Calu3 (cell line): ENCODE measurements at regions not wholly inside any gene's neighbourhood (a gene's known extent, or its start where the extent isn't known, plus 50 kb on each side); places are given as distances from the start of the nearest gene placed in this dataset.

Experiments
- BruUV-seq: library from RNA; stranded (reverse); fragments of 400-500 nt; replicated peaks from 2 replicates; lab custom pipeline; 2021; lab: Mats Ljungman, UMichigan
- CTCF ChIA-PET: fragments of 300-600 bp; sonication (Branson Sonifier 250); formaldehyde crosslinking; loops from one replicate; lab custom pipeline; 2022; ENCODE audit warnings: antibody characterized with exemption; lab: Charles Lee
- DNase-seq: peaks from one replicate; pipeline ENCODE4 v3.0.0; 2022
- H3K27ac Mint-ChIP-seq: one replicate; pipeline ENCODE4 v1.8.0; 2022; ENCODE audit warnings: mixed read lengths; ENCODE audit not compliant: unreplicated experiment
- H3K27me3 Mint-ChIP-seq: one replicate; pipeline ENCODE4 v1.8.0; 2022; ENCODE audit warnings: mixed read lengths; ENCODE audit not compliant: unreplicated experiment
- H3K36me3 Mint-ChIP-seq: one replicate; pipeline ENCODE4 v1.8.0; 2022; ENCODE audit warnings: mild to moderate bottlenecking, moderate library complexity, mixed read lengths; ENCODE audit not compliant: insufficient read depth, unreplicated experiment
- H3K4me1 Mint-ChIP-seq: one replicate; pipeline ENCODE4 v1.8.0; 2022; ENCODE audit warnings: mild to moderate bottlenecking, low read depth, mixed read lengths; ENCODE audit not compliant: unreplicated experiment
- H3K4me3 Mint-ChIP-seq: one replicate; pipeline ENCODE4 v1.8.0; 2022; ENCODE audit warnings: mild to moderate bottlenecking, low read depth, moderate library complexity, mixed read lengths; ENCODE audit not compliant: unreplicated experiment
- H3K9me3 Mint-ChIP-seq: one replicate; pipeline ENCODE4 v1.8.0; 2022; ENCODE audit warnings: low read depth, mixed read lengths; ENCODE audit not compliant: unreplicated experiment
- intact Hi-C: fragments of 100-400 bp; cut with micrococcal nuclease; formaldehyde crosslinking; loops from one replicate; pipeline ENCODE4 v1.10.0; 2022; ENCODE audit not compliant: unreplicated experiment
- TF ChIP-seq, protein P1 (sequence below): fragments of 200-600 bp; IDR thresholded peaks from one replicate; pipeline ENCODE4 v1.8.0; 2022; ENCODE audit warnings: antibody characterized with exemption; ENCODE audit not compliant: unreplicated experiment

DNA sequence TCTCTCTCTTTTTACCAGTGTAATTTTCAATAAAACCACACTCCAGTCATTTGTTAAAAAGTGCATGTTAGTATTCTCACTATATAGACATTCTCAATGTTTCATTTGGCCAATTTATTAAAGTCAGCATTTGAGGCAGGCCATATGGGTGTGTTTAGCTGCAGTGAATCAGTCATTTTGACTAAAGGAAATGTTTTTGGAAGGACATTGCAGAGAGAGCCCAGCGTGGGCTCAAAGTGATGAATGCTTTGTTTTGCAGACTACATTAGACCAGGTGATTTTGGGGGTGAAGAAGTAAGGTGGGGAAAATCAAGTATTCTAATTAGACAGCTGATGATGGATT, 116.7 kb downstream of the POSTN start:
- CTCF ChIA-PET: no interaction called here
- TF ChIP-seq, protein P1, sequence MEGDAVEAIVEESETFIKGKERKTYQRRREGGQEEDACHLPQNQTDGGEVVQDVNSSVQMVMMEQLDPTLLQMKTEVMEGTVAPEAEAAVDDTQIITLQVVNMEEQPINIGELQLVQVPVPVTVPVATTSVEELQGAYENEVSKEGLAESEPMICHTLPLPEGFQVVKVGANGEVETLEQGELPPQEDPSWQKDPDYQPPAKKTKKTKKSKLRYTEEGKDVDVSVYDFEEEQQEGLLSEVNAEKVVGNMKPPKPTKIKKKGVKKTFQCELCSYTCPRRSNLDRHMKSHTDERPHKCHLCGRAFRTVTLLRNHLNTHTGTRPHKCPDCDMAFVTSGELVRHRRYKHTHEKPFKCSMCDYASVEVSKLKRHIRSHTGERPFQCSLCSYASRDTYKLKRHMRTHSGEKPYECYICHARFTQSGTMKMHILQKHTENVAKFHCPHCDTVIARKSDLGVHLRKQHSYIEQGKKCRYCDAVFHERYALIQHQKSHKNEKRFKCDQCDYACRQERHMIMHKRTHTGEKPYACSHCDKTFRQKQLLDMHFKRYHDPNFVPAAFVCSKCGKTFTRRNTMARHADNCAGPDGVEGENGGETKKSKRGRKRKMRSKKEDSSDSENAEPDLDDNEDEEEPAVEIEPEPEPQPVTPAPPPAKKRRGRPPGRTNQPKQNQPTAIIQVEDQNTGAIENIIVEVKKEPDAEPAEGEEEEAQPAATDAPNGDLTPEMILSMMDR: no peak
- no peaks in the 10 kb centered on the region for H3K27me3 Mint-ChIP-seq
- H3K36me3 Mint-ChIP-seq: no peaks in the 10 kb centered on the region
- H3K9me3 Mint-ChIP-seq: no peaks in the 10 kb centered on the region
- DNase-seq: no peak
- no peak overlapping the region for H3K27ac Mint-ChIP-seq
- no TSS peak for BruUV-seq
- peaks cover 11% of the 10 kb centered on the region for H3K4me1 Mint-ChIP-seq
- no peak overlapping the region for H3K4me3 Mint-ChIP-seq
- intact Hi-C loops: no loop called here

DNA sequence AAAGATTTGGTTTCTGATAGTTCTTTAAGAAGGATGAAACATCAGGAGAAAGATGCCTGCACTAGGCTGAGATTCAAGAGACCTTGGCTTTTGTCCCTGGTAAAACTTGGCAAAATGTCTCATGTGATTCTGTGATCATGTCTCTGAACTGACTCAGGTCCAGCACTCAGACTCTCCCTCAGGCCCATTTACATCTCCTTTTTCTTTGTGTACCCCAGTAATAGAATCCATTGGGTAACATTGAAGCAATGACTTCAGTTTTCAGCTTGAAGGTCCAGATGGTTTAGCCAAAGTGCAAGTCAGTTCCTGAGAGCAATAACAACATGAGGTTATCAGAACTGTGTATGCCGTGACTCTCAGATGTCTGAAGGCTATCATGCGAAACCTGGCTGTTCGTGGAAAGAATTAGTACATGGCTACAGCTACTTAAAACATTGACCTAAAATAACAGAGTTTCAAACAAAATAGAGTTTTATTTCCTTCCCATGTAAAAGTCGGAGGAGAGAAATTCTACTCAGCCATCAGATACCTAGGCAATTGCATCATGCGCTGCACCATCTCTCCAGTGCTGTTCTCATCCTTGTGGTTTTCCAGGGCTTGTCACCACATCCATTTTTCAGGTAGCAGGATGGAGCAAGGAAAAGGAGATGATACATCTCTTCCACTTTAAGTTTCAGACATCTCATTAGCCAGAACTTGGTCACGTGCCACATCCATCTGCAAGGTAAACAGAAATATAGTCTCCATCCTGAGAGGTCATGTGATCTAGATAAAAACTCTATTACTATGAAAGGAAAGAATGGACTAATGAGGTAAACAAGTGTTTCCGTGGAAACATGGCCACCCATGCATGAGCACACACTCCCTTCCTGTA, 117.3 kb downstream of the POSTN start:
- TF ChIP-seq, protein P1: no peak
- CTCF ChIA-PET: no interaction called here
- BruUV-seq: no TSS peak
- Mint-ChIP-seq H3K27ac (no peak overlapping the region), H3K9me3 (no peaks in the 10 kb centered on the region), H3K4me1 (peaks cover 7% of the 10 kb centered on the region), H3K27me3 (no peaks in the 10 kb centered on the region), H3K4me3 (no peak overlapping the region), H3K36me3 (no peaks in the 10 kb centered on the region)
- intact Hi-C loops: no loop called here
- DNase-seq: no peak

DNA sequence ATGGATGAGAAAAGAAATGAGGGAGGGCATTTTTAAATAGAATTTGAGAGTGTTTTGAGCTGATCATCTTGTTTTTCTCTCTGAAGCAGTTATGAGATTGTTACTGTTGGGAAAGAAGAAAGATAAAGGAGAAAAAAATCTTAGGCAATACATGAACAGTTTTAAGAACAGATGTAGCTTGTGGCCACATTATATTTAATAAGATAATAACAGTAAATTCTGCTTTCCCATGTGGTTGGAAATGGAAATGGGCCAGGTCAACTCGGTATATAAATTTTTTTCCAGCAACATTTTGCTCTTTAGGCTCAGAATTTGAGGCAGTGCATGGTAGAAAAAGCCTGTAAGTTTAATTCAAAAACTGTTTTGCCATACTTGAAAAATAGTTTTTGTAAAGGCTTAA, 118.7 kb downstream of the POSTN start:
- no peaks in the 10 kb centered on the region for H3K4me1 Mint-ChIP-seq
- no peaks in the 10 kb centered on the region for H3K9me3 Mint-ChIP-seq
- no peak overlapping the region for H3K4me3 Mint-ChIP-seq
- intact Hi-C loops: no loop called here
- BruUV-seq: no TSS peak
- H3K27ac Mint-ChIP-seq: no peak overlapping the region
- DNase-seq: no peak
- H3K36me3 Mint-ChIP-seq: no peaks in the 10 kb centered on the region
- TF ChIP-seq, protein P1: no peak
- no peaks in the 10 kb centered on the region for H3K27me3 Mint-ChIP-seq
- CTCF ChIA-PET: no interaction called here

DNA sequence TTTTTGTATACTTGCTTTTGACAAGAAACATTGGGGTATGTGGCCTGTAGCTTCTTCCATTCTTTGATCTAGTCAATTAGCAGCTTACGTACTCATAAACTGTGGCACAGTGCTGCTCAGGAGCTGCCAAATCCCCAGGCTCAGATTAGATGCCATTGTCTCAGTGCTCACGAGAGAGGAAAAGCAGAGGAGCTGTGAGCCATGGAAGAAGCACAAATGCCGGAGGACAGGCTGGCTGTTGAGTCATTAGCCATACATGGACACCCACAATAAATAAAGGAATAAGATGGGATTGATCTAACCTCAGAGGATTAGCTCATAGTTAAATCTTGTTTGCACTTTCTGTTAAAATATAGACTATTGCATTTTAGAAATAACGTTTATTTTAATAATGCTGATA, 121.7 kb downstream of the POSTN start:
- Mint-ChIP-seq H3K27me3 (no peaks in the 10 kb centered on the region), H3K4me1 (no peaks in the 10 kb centered on the region), H3K9me3 (no peaks in the 10 kb centered on the region), H3K36me3 (no peaks in the 10 kb centered on the region), H3K27ac (no peak overlapping the region), H3K4me3 (no peak overlapping the region)
- DNase-seq: no peak
- CTCF ChIA-PET: no interaction called here
- intact Hi-C loops: no loop called here
- TF ChIP-seq, protein P1: no peak
- no TSS peak for BruUV-seq
